Nephron progenitor cell (in vitro differentiated cells): ENCODE measurements at regions not wholly inside any gene's neighbourhood (a gene's known extent, or its start where the extent isn't known, plus 50 kb on each side); places are given as distances from the start of the nearest gene placed in this dataset.

ENCODE experiments used
- DNase-seq: peaks from one replicate; pipeline ENCODE4 v3.0.0; 2021
- H3K27ac Mint-ChIP-seq: 2 replicates; pipeline ENCODE4 v1.8.0; 2021; ENCODE audit warnings: mild to moderate bottlenecking, moderate library complexity, mixed read lengths
- H3K27me3 Mint-ChIP-seq: 2 replicates; pipeline ENCODE4 v1.8.0; 2021; ENCODE audit warnings: mild to moderate bottlenecking, low read depth, mixed read lengths; ENCODE audit not compliant: poor library complexity
- H3K36me3 Mint-ChIP-seq: 2 replicates; pipeline ENCODE4 v1.8.0; 2021; ENCODE audit warnings: low read depth, mixed read lengths
- H3K4me1 Mint-ChIP-seq: 2 replicates; pipeline ENCODE4 v1.8.0; 2021; ENCODE audit warnings: mixed read lengths
- H3K4me3 Mint-ChIP-seq: 2 replicates; pipeline ENCODE4 v1.8.0; 2021; ENCODE audit warnings: mild to moderate bottlenecking, moderate library complexity, mixed read lengths
- H3K9me3 Mint-ChIP-seq: 2 replicates; pipeline ENCODE4 v1.8.0; 2021; ENCODE audit warnings: mild to moderate bottlenecking, moderate library complexity, mixed read lengths
- TF ChIP-seq, protein P1 (sequence below): fragments of 200-600 bp; sonication (generic); IDR thresholded peaks from 2 replicates; pipeline ENCODE4 v1.5.0; 2021; ENCODE audit warnings: antibody characterized with exemption

DNA sequence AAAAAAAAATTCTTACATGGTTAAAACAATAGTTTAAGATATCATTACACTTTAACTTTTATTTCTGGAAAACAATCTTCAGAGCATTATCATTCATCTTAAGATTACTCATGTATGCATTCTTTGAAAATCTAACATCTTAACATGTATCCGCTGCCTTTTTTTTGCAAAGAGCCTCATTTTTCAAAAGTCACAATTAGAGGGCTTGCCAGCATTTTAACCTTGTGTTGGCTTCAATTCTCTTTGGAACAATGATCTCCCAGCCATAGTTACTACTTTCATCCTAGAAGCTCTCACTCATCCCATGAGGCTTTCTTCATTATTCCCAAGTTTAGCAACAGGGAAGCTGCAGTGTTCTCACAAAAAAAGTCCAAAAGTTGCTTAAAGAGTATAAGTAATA, 330.8 kb downstream of the BCKDHB start:
- Mint-ChIP-seq H3K27me3 (no peaks in the 10 kb centered on the region), H3K4me1 (peaks cover 14% of the 10 kb centered on the region), H3K9me3 (no peaks in the 10 kb centered on the region), H3K27ac (no peak overlapping the region), H3K4me3 (no peak overlapping the region), H3K36me3 (no peaks in the 10 kb centered on the region)
- TF ChIP-seq, protein P1, sequence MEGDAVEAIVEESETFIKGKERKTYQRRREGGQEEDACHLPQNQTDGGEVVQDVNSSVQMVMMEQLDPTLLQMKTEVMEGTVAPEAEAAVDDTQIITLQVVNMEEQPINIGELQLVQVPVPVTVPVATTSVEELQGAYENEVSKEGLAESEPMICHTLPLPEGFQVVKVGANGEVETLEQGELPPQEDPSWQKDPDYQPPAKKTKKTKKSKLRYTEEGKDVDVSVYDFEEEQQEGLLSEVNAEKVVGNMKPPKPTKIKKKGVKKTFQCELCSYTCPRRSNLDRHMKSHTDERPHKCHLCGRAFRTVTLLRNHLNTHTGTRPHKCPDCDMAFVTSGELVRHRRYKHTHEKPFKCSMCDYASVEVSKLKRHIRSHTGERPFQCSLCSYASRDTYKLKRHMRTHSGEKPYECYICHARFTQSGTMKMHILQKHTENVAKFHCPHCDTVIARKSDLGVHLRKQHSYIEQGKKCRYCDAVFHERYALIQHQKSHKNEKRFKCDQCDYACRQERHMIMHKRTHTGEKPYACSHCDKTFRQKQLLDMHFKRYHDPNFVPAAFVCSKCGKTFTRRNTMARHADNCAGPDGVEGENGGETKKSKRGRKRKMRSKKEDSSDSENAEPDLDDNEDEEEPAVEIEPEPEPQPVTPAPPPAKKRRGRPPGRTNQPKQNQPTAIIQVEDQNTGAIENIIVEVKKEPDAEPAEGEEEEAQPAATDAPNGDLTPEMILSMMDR, result no peak
- no peak for DNase-seq

DNA sequence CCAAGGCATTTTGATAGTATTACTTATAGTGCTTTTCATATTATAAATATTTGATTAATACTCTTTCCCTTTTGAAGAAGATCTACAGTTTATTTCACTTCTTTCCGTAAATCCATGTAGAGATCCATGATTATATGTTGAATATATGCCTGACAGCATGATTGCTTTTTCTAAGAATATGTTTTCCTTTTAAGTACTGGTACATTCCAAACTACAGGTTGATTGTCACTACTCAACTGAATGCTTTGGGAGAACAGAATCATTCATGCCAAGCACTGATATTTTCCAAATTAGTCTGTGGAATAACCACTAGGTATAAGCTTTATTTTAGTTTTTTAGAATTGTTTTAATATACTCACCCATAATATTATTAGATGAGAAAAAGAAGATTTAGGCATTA, 330.2 kb downstream of the BCKDHB start:
- no peaks in the 10 kb centered on the region for H3K36me3 Mint-ChIP-seq
- H3K9me3 Mint-ChIP-seq, result no peaks in the 10 kb centered on the region
- TF ChIP-seq, protein P1, result no peak
- H3K27ac Mint-ChIP-seq, result no peak overlapping the region
- peaks cover 14% of the 10 kb centered on the region for H3K4me1 Mint-ChIP-seq
- no peak overlapping the region for H3K4me3 Mint-ChIP-seq
- DNase-seq, result no peak
- H3K27me3 Mint-ChIP-seq, result no peaks in the 10 kb centered on the region

DNA sequence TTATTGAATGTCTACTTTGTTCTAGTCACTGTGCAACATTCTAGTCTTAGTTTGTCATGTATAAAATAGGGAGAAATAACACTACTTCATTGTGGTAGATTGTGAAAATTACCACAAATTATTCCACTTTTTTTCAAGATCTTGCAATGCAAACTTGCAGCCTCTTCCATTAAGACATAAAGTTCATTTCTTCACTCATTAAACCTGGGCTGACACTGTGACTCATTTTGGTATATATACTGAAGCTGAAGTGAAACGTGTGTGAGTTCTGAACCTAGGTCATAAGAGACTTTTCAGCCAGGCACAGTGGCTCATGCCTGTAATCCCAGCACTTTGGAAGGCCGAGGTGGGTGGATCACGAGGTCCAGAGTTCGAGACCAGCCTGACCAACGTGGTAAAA, 329.0 kb downstream of the BCKDHB start:
- Mint-ChIP-seq H3K27me3 (no peaks in the 10 kb centered on the region), H3K4me3 (no peak overlapping the region), H3K9me3 (no peaks in the 10 kb centered on the region), H3K27ac (no peak overlapping the region), H3K36me3 (no peaks in the 10 kb centered on the region), H3K4me1 (peaks cover 14% of the 10 kb centered on the region)
- DNase-seq, result no peak
- TF ChIP-seq, protein P1, result no peak

DNA sequence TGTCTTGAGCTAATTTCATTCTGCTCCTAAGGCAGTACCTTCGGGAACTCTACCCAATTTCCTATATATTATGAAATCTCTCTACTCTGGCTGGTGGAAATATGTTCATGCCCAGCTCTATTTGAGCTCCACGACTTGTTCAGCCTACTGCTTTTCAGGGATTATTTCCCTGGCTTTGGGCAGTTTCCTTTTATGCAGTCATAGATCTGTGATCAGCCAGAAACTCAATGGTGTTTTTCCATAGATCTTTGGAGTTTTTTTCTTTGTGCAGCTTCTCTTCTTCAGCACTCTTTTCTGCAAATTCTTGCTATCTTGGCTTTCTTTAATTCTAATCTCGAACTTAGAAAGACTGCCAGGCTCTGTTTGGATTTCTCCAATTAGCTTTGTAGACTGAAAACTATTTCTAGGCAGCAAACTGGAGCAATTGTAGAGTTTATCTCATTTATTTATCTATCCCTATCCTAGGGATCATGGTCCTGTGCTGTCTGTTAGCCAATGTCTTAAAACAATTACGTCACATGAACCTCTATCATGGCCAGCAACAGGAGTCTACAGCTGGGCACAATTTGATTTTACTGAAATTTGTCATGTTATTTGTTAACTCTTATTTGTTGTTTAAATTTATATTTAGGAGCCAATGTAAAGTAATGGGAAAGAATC, 328.4 kb downstream of the BCKDHB start:
- H3K36me3 Mint-ChIP-seq, result no peaks in the 10 kb centered on the region
- H3K4me1 Mint-ChIP-seq, result peaks cover 14% of the 10 kb centered on the region
- no peak for DNase-seq
- H3K27me3 Mint-ChIP-seq, result no peaks in the 10 kb centered on the region
- H3K4me3 Mint-ChIP-seq, result no peak overlapping the region
- H3K9me3 Mint-ChIP-seq, result peaks cover under 1% of the 10 kb centered on the region
- TF ChIP-seq, protein P1, result no peak
- no peak overlapping the region for H3K27ac Mint-ChIP-seq

DNA sequence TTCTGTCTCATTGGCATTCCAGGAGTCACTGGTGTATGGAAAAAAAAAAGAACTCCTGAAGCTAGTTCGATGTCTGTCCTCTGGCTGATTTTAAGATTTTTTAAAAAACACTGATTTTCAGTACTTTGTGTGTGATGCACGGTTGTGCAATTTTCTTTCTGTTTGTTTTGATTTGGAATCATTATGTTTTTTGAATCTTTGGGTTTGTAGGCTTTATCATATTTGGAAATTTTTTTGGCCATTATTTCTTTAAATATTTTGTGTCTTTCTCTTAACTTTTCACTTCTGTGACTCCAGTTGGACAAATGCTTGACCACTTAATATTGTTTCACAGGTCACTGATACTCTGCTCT, 327.2 kb downstream of the BCKDHB start:
- no peak for DNase-seq
- Mint-ChIP-seq H3K4me1 (peaks cover 14% of the 10 kb centered on the region), H3K27me3 (no peaks in the 10 kb centered on the region), H3K27ac (peak overlapping the region; percentile 64), H3K4me3 (no peak overlapping the region), H3K9me3 (peaks cover 11% of the 10 kb centered on the region), H3K36me3 (no peaks in the 10 kb centered on the region)
- TF ChIP-seq, protein P1, result no peak

DNA sequence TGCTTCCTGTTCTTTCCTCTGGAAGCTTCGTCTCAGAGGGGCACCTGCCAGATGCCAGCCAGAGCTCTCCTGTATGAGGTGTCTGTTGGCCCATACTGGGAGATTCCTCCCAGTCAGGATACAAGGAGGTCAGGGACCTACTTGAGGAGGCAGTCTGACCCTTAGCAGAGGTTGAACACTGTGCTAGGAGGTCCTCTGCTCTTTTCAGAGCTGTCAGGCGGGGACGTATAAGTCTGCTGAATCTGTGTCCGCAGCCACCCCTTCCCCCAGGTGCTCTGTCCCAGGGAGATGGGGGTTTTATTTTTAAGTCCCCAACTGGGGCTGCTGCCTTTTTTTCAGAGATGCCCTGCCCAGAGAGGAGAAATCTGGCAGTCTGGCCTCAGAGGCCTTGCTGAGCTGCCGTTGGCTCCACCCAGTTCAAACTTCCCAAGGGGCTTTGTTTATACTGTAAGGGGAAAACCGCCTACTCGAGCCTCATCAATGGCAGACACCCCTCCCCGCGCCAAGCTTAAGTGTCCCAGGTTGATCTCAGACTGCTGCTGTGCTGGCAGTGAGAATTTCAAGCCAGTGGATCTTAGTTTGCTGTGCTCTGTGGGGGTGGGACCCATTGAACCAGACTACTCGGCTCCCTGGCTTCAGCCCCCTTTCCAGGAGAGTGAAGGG, 326.7 kb downstream of the BCKDHB start:
- Mint-ChIP-seq H3K4me3 (no peak overlapping the region), H3K27me3 (no peaks in the 10 kb centered on the region), H3K4me1 (peaks cover 14% of the 10 kb centered on the region), H3K27ac (peak overlapping the region; percentile 64), H3K9me3 (peaks cover 16% of the 10 kb centered on the region), H3K36me3 (no peaks in the 10 kb centered on the region)
- peak; percentile 28 for DNase-seq
- TF ChIP-seq, protein P1, result no peak
